A673 (cell line): ENCODE measurements at regions not wholly inside any gene's neighbourhood (a gene's known extent, or its start where the extent isn't known, plus 50 kb on each side); places are given as distances from the start of the nearest gene placed in this dataset.

Source experiments
- CTCF ChIP-seq: fragments of 300-800, 200-600 bp; sonication (generic); conservative IDR thresholded peaks from 2 replicates; pipeline ENCODE4 v1.5.1; 2017; ENCODE audit warnings: low read depth, mild to moderate bottlenecking, antibody characterized with exemption, low read length, moderate library complexity, mixed read lengths
- EZH2 ChIP-seq: fragments of 200-600 bp; sonication (generic); IDR thresholded peaks from 2 replicates; pipeline ENCODE4 v1.6.1; 2017; ENCODE audit warnings: borderline replicate concordance, low read depth, mild to moderate bottlenecking, mixed read lengths, antibody characterized with exemption, low read length; ENCODE audit not compliant: poor library complexity, severe bottlenecking

GRCh38 chr3:30952786-30953185, 58.3 kb upstream of the GADL1 start:
- TF ChIP-seq CTCF (no peak), EZH2 (no peak)
